ENCODE measurements at regions not wholly inside any gene's neighbourhood (a gene's known extent, or its start where the extent isn't known, plus 50 kb on each side); places are given as distances from the start of the nearest gene placed in this dataset.

DNA sequence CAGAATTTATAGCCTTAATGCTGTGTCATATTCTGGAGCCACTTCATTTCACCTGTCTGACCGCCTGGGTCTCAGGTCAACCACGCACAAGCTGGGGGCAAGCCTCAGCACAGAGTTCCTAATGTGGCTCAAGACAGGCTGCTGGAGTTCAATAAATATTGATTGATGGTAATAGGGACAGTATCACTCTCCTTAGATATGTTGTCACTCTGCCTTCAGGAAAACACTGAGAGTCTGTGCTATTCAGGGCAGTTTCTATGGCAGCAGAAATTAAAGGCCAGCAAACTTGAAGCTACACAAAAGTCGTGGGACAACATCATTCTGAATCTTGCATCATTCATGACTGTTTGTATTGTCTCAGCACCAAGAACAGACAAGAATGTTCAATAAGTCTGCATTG is 696.1 kb downstream of the METTL4 start:
- TF ChIP-seq, protein P1, sequence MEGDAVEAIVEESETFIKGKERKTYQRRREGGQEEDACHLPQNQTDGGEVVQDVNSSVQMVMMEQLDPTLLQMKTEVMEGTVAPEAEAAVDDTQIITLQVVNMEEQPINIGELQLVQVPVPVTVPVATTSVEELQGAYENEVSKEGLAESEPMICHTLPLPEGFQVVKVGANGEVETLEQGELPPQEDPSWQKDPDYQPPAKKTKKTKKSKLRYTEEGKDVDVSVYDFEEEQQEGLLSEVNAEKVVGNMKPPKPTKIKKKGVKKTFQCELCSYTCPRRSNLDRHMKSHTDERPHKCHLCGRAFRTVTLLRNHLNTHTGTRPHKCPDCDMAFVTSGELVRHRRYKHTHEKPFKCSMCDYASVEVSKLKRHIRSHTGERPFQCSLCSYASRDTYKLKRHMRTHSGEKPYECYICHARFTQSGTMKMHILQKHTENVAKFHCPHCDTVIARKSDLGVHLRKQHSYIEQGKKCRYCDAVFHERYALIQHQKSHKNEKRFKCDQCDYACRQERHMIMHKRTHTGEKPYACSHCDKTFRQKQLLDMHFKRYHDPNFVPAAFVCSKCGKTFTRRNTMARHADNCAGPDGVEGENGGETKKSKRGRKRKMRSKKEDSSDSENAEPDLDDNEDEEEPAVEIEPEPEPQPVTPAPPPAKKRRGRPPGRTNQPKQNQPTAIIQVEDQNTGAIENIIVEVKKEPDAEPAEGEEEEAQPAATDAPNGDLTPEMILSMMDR (IDR thresholded peaks at IDR 0.05; ENCODE audit: low read depth, low read length): no peak
- TF ChIP-seq EZH2phosphoT487 (IDR thresholded peaks at IDR 0.05; ENCODE audit: low read depth): no peak

All from OCI-LY3 (cell line).